Cardiac fibroblast (primary cell): ENCODE measurements at regions not wholly inside any gene's neighbourhood (a gene's known extent, or its start where the extent isn't known, plus 50 kb on each side); places are given as distances from the start of the nearest gene placed in this dataset.

ENCODE experiments used
- DNase-seq, 2 donors: peaks; one replicate each; pipeline versions ENCODE4 v3.0.0 to v3.0.0-alpha.2; 2010; ENCODE audit warnings: low read depth in 2 of 2
- H3K4me3 ChIP-seq, 2 donors: replicated peaks in 1 of 2; 1 replicate in 1 of 2; 2 replicates in 1 of 2; pipeline ENCODE4 v1.5.1; 2011; ENCODE audit warnings: low read depth in 2 of 2, low read length in 2 of 2, mild to moderate bottlenecking in 2 of 2, moderate library complexity in 1 of 2
- TF ChIP-seq, protein P1 (sequence below): IDR thresholded peaks from one replicate; pipeline ENCODE4 v1.5.1; 2011; ENCODE audit warnings: low read depth, mild to moderate bottlenecking, low read length, inconsistent platforms

DNA sequence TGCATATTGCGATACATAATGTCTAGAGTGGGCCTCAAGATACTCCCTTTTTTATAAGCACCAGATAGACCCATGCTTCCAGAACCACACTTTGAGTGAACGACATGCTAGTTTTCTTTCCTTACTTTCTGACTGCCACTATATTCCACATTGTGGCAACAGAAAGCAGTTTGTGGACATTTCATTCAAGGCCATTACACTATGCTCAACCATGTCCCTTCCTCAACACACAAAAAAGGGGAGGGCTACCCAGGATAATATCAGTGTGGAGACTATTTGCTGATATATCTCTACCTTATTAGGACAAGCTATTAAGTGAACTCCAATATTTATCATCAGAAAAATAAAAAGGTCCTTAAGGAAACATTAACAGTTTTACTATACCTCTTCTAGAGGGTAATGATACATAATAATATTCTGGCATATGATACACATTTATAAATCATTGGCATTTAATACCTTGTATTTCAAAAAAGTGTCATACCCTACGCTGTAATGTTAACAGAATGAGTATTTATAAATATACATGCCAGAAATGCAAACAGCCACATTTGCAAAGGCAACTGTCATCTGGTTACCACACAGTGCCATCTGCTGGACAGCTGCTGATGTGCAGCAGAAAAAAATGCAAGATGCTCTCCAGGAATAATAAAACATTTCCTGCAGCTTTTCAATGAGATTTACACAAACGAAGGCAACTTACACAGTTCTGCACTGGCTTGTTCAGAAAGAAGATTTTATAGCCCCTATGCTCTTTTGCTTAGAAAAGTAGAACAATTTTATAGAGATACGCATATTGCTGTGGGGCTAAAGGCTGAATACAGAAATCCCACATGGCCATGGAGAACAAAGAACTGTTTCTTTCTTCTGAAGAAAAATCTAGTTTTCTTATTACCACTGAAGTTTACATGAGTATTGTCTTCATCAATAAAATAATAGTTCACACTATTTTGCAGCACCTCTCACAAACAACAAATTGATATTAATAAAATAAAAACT lies 182.2 kb upstream of the GRIP1 start:
- peak; percentile 68 to 69 for DNase-seq
- no peak overlapping the region for H3K4me3 ChIP-seq
- TF ChIP-seq, protein P1, sequence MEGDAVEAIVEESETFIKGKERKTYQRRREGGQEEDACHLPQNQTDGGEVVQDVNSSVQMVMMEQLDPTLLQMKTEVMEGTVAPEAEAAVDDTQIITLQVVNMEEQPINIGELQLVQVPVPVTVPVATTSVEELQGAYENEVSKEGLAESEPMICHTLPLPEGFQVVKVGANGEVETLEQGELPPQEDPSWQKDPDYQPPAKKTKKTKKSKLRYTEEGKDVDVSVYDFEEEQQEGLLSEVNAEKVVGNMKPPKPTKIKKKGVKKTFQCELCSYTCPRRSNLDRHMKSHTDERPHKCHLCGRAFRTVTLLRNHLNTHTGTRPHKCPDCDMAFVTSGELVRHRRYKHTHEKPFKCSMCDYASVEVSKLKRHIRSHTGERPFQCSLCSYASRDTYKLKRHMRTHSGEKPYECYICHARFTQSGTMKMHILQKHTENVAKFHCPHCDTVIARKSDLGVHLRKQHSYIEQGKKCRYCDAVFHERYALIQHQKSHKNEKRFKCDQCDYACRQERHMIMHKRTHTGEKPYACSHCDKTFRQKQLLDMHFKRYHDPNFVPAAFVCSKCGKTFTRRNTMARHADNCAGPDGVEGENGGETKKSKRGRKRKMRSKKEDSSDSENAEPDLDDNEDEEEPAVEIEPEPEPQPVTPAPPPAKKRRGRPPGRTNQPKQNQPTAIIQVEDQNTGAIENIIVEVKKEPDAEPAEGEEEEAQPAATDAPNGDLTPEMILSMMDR, result peak; percentile 87

DNA sequence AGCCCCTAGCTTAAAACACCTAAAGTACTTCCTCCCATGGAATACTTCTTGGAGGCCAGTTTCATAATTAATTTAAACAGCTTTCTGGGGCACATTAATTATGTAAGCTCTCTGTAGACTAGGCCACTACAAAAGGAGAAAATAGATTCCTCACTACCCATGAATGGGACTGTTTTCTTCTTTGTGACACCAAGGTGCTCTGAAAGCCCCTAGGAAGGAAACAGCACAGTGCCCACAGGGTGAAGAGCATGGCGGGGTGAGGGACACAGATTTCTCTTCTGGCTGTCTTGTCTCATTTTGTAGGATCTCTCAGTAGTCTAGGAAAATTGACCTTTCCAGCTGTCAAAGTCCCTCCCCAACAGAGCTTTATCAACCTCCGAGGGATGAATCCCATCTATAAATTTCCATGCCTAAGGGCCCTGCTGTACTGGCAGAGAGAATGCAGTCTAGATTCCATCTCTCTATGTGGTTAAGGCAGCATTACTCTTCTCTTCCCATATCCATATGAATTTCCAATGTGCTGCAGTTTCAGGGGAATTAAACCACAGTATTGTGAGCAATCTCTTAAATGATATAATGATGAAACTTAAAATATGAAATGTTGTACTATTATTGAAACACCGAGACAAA lies 183.6 kb upstream of the GRIP1 start:
- no peak for DNase-seq
- TF ChIP-seq, protein P1, result no peak
- H3K4me3 ChIP-seq, result no peak overlapping the region

DNA sequence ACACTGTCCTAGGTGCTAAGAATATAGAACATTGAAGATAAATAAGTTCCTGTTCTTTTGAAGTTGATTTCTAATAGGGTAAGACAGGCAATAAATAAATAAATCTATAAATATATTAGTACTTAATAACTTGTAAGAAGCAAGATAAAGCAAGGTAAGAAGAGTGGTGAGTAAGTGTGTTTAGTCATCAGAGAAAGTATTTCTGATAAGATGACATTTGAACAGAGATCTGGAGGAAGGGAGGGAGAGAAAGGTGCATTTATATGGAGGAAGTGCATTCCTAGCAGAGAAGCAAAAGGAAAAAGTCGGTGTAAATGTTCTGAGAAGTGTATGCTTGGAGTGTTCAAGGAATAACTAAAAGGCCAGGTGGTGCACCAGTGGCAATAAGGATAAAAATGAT lies 184.4 kb upstream of the GRIP1 start:
- TF ChIP-seq, protein P1, result no peak
- no peak for DNase-seq
- H3K4me3 ChIP-seq, result no peak overlapping the region

DNA sequence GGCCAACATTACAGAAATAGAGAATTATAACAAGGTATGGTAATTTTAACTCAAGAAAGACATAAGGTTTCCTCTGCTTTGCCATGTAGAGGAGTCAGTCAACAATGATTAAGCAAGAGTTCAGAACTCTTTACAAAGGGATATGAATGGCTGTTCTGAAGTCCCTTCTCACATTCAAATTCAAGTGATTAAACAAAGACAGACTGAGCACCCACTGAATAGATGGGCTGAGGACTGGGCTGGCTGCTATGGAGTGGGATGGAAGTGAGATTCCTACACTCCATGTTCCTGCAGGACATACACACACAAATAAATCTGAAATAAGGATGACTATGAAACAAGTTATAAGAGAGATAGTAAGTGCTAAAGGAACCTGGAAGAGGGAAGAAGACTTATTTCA lies 199.0 kb upstream of the GRIP1 start:
- H3K4me3 ChIP-seq, result no peak overlapping the region
- no peak for DNase-seq
- TF ChIP-seq, protein P1, result no peak

DNA sequence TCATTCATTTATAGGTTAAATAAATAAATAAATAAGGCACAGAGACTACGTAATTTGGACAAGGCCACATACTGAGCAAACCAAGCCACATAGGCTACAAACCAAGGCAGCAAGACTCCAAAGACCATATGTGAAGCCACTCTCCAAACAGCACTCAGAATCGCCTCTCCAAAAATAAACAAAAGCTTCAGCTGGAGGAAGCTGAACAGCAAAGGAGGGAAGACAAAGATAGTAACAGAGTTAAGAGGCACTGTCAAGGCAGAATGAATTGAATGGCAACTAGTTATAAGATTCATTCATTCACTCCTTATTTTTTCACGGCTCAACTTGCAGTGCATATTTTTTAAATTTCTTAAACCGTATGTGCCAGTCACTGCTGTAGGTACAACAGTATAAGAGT lies 200.5 kb upstream of the GRIP1 start:
- TF ChIP-seq, protein P1, result no peak
- H3K4me3 ChIP-seq, result no peak overlapping the region
- DNase-seq, result no peak

DNA sequence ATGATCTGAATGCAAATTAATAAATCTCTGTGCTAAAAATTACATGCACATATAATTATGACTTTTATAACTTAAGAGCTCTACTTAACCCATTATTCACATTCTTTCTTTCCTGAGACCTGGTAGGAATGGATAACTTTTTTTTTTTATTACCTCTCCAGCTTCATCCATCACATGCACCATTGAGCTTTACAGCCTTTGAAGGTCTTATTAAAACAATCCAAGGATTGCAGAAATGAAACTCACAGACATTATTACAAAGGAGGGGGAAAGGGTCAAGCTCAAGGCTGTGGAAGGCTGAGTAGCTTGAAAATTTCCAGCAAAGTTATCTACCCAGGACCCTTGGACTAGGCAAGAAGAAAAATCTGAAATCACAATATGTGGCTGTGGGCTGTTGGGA lies 202.5 kb upstream of the GRIP1 start:
- TF ChIP-seq, protein P1, result no peak
- no peak for DNase-seq
- H3K4me3 ChIP-seq, result no peak overlapping the region
